ENCODE measurements at regions not wholly inside any gene's neighbourhood (a gene's known extent, or its start where the extent isn't known, plus 50 kb on each side); places are given as distances from the start of the nearest gene placed in this dataset.

DNA sequence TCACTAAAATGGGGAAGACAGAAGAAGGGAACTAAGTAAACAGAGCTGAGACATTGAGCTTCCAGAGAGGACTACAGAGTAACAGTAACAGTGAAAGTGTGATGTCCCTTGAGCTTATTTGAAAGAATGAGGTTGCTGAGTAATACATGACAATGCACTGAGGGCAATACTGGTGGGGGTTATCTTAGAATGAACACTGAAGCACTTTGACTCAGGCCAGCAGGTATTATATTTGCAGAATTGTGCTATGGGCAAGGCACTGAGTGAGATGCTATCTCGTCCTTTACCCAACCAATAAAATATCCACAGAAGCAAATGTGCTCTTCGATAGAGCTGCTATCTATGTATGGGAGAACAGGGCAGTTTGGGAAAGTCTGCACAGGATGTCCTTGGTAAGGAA, 133.2 kb downstream of the DISP1 start:
- TF ChIP-seq POLR2A (IDR thresholded peaks at IDR 0.05; ENCODE audit: low read length) (no peak), GATA1 (IDR thresholded peaks at IDR 0.05; ENCODE audit: low read depth, low read length) (no peak)

All from erythroblast (primary cell).